ENCODE measurements at regions not wholly inside any gene's neighbourhood (a gene's known extent, or its start where the extent isn't known, plus 50 kb on each side); places are given as distances from the start of the nearest gene placed in this dataset.

GRCh38 chr12:115849262-115849943, 428.1 kb downstream of the MED13L start:
- POLR2A ChIA-PET, result no interaction called here
- Histone ChIP-seq H3K4me2 (ENCODE audit: low read length) (no peak overlapping the region), H3K4me3 (replicated peaks in 1 of 2; ENCODE audit: low read depth in 1 of 2, low read length in 2 of 2) (no peak overlapping the region), H2AFZ (ENCODE audit: low read depth, low read length, poor library complexity, severe bottlenecking) (no peak overlapping the region), H3K27me3 (ENCODE audit: insufficient read depth, low read length) (no peaks in the 10 kb centered on the region), H3K27ac (ENCODE audit: low read depth, low read length) (no peak overlapping the region), H3K9ac (ENCODE audit: low read length) (no peak overlapping the region), H3K4me1 (ENCODE audit: control insufficient read depth in 1 of 2, insufficient read depth in 2 of 2, low read length in 2 of 2) (no peaks in the 10 kb centered on the region), H3K9me2 (ENCODE audit: insufficient read depth) (no peaks in the 10 kb centered on the region), H3K9me3 (ENCODE audit: control insufficient read depth in 1 of 2, insufficient read depth in 1 of 2, low read depth in 1 of 2, low read length in 2 of 2) (0 out of 4 replicates have a peak, but pooled peaks cover 0 to 5% of the 10 kb centered on the region in 2 experiments), H3K79me2 (ENCODE audit: insufficient read depth, low read length) (no peaks in the 10 kb centered on the region), H3K36me3 (ENCODE audit: control insufficient read depth in 1 of 2, insufficient read depth in 2 of 2, low read length in 2 of 2) (no peaks in the 10 kb centered on the region; a peak in 1 of 4 replicates), H4K20me1 (ENCODE audit: insufficient read depth) (no peaks in the 10 kb centered on the region)
- no peak for ATAC-seq
- intact Hi-C loops (cut with micrococcal nuclease), result no loop called here
- BruUV-seq (replicated peaks), result no TSS peak
- no peak for DNase-seq (ENCODE audit: low read depth, low spot score)
- CTCF ChIA-PET, result no interaction called here
- TF ChIP-seq SRF (IDR thresholded peaks at IDR 0.05; ENCODE audit: low read depth), result no peak
- TF ChIP-seq CTCF (IDR thresholded peaks at IDR 0.05 in 2 of 3, conservative IDR thresholded peaks at IDR 0.05 in 1 of 3; ENCODE audit: borderline replicate concordance in 1 of 3, insufficient read depth in 1 of 3, low read depth in 2 of 3, low read length in 2 of 3), result no peak
- no peak for TF ChIP-seq EGR1 (IDR thresholded peaks at IDR 0.05; ENCODE audit: low read depth)
- TF ChIP-seq ZNF274 (IDR thresholded peaks at IDR 0.05; ENCODE audit: low read depth, low read length), result no peak
- no peak for TF ChIP-seq MAX (IDR thresholded peaks at IDR 0.05)
- TF ChIP-seq FOSL1 (IDR thresholded peaks at IDR 0.05; ENCODE audit: low read depth), result no peak
- no peak for TF ChIP-seq POLR2AphosphoS5 (IDR thresholded peaks at IDR 0.05; ENCODE audit: low read depth, low read length)
- TF ChIP-seq EZH2 (IDR thresholded peaks at IDR 0.05), result no peak
- TF ChIP-seq EZH2phosphoT487 (IDR thresholded peaks at IDR 0.05; ENCODE audit: borderline replicate concordance), result no peak
- no peak for TF ChIP-seq RAD21 (IDR thresholded peaks at IDR 0.05; ENCODE audit: low read depth)
- no peak for TF ChIP-seq ZFX (IDR thresholded peaks at IDR 0.05)
- no peak for TF ChIP-seq JUND (IDR thresholded peaks at IDR 0.05)
- TF ChIP-seq ATF3 (IDR thresholded peaks at IDR 0.05), result no peak
- no peak for TF ChIP-seq TCF7L2 (IDR thresholded peaks at IDR 0.05; ENCODE audit: borderline replicate concordance, extremely low read depth, insufficient read depth, insufficient read length)
- TF ChIP-seq YY1 (IDR thresholded peaks at IDR 0.05; ENCODE audit: extremely low read depth, insufficient replicate concordance, low read depth, low read length), result no peak
- TF ChIP-seq SIN3A (IDR thresholded peaks at IDR 0.05; ENCODE audit: low read depth), result no peak
- no peak for TF ChIP-seq CEBPB (IDR thresholded peaks at IDR 0.05; ENCODE audit: low read depth)
- TF ChIP-seq POLR2A (IDR thresholded peaks at IDR 0.05; ENCODE audit: borderline replicate concordance, extremely low read depth, insufficient read depth, insufficient read length), result no peak
- RAD21 ChIA-PET (ENCODE audit: low non-redundant PET in 1 of 2, low total read pairs in 2 of 2, uncharacterized antibody in 2 of 2, unreplicated experiment in 2 of 2), result no interaction called here

All from HCT116 (cell line).